Effector CD8-positive, alpha-beta T cell (primary cell): ENCODE measurements at regions not wholly inside any gene's neighbourhood (a gene's known extent, or its start where the extent isn't known, plus 50 kb on each side); places are given as distances from the start of the nearest gene placed in this dataset.

Source experiments
- DNase-seq: peaks from one replicate; lab custom pipeline; 2025; lab: John Stamatoyannopoulos, UW

DNA sequence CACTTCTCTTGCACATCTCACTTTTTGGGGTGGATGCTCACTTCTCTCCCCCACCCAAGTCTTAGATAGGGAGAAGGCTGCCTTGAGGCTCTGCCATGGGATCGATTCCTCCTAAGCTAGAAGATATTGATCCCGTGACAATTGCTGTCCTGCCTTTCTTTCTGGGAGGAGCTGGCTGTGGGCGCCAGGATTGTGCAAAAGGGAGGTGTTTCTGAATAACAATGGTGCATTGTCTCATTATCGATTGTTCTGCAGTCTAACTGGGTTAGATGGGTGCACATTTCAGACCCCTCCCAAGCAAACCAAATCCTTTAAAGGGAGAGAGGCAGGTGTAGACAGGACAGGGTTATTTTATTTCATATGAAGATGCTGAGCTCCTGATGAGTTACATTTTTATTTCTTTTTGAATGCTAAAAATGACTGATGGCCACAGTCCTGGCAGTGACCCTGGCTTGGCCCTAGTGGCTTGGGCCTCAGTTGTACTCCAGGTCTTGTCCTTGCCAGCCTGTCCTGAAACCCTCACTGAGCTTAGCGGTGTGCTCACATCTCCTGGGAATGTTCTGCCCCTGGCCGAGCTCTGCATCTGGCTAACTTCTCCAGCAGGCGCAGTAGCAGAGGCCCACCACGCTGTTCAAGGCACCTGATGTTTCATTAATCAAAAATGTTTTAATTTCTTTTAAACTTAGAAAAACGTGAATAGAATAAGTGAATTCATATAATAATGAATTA is 99.0 kb upstream of the KAZN start:
- DNase-seq: no peak

DNA sequence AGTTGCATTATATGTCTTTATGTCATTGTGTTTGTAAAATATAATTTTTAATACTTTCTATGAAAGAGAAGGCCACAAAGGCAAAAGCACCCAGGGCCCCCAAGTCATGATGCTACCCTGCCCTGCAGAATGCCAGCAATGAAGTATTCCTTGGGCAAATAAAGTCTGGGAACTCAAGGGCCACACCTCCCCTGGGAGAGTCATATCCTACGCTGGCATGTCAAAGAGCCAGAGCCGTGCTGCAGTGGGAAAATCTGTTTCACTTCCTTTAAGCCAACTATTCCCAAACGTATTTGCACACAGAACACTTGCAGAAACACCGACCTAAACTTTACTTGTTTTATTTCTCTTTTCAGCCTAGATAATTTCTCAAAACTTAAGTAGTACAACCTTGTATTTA is 98.4 kb upstream of the KAZN start:
- no peak for DNase-seq

DNA sequence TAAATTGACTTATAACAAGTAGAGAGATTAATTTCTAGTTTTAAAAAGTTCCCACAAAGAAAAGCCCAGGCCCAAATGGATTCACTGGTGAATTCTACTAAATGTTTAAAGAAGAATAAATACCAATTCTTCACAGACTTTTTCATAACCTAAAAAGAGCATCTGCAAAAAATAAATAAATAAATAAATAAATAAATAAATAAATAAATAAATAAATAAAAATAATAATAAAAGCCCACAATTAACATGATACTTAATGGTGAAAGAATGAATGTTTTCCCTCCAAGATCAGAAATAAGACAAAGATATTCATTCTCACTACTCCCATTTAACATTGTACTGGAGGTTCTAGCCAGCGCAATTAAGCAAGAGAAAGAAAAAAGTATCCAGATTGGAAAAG is 97.6 kb upstream of the KAZN start:
- no peak for DNase-seq

DNA sequence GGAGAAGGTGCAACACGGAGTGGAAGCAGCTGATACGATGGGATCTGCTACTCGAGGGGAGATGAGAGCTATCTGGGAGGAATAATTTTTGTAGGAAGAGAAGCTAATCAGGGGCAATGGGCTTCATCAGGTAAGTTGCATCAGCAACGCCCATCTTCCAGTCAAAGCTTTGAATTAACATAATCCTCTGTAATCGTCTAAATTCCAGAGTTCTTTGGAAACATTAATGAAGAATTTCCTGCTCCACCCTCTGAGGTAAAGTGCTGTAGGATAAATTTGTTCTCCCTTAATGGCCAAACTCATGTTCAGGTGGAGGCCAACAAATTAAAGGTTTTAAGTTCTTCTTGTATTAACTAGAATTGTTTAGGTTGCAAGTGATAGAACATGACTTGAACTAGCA is 94.0 kb upstream of the KAZN start:
- no peak for DNase-seq

DNA sequence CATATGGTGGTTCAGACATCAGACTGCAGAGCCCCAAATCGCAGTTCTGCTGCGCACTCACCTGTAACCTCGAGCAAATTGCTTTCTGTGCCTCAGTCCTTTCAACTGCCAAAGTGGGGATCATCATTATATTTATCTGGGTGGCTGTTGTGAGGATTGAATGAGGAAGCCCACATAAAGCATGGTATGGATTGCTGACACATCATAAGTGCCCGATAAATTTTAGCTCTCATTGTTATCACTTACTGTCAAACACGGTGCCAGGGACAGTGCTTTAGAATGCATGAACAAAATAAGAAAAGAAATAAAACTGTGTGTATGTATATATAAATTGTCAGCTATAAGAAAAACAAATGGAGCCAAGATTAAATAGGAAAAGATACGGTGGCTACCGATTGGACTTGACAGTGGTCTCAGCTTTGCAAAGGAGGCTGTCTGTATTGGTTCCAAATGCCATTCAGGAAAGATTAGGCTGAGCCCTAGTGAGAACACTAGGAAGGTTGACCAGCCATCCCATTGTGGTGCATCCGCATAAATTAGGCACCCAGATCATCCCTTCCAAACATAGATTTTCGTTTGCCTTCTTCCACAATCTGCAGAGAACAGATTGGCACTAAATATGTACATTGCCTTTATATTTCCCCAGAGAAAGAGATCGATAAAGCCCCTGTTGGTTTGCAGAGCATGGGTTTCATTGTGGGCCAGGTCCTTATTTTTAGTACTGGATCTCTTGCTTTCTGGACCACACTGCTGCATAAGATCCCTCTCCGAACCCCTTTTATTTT is 91.8 kb upstream of the KAZN start:
- no peak for DNase-seq

DNA sequence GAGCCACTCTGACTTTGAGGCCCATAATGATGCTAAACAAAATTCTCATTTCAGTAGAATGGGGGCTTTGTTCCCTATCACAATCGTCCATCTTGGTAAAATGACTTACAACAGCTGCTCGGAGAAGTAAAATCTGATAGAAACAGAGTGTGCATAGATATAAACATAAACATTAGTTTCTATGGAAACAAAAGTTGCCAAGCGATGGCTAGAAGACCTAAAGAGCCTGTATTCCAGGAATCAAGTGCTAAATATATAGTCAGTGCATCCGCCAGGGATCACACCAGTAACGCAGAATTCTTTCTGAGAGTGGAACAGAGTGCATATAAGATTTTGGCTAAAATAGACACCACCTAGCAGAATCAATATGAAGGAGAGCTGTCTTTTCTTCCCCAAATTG is 91.2 kb upstream of the KAZN start:
- DNase-seq: no peak

DNA sequence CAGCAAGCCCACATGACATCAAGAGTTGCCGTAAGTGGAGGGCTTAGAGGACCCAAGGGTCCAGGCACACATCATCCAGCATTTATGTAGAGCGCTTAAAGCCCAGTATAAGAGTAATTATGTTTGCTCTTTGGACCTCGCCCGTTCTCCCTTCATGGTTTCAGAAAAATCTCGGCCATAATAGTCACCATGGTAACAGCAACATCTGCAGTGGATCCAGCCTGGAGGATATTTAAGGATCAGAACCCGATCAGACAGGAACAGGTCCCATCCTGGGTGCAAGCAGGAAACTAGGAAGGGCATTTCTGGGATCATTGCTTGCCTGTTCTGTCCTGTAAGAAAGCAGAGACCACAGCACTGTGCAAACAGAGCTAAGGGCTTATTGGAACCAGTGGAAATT is 89.9 kb upstream of the KAZN start:
- DNase-seq: no peak

DNA sequence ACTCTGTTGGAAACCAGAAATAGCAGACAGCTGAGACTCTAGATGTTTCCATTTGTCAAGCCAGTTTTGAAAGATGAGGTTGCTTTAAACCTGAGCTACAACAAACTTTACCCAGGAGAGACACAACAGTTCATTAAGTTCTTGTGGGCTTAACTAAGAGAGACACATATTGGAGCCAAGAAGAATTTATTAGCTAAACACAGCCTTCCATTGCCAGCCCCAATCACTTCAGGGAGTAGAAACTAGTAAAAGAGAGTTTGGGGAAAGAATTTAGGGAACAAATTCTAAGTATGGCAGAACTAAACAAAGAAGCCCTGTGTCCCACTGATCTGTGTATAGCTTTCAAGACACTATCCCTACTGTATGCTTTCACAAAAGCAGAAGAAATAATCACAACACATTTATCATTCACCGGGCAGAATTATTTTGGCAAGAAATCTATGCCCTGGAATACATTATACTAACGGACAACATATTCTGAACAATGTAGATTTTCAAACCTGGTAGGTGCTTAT is 87.3 kb upstream of the KAZN start:
- no peak for DNase-seq

DNA sequence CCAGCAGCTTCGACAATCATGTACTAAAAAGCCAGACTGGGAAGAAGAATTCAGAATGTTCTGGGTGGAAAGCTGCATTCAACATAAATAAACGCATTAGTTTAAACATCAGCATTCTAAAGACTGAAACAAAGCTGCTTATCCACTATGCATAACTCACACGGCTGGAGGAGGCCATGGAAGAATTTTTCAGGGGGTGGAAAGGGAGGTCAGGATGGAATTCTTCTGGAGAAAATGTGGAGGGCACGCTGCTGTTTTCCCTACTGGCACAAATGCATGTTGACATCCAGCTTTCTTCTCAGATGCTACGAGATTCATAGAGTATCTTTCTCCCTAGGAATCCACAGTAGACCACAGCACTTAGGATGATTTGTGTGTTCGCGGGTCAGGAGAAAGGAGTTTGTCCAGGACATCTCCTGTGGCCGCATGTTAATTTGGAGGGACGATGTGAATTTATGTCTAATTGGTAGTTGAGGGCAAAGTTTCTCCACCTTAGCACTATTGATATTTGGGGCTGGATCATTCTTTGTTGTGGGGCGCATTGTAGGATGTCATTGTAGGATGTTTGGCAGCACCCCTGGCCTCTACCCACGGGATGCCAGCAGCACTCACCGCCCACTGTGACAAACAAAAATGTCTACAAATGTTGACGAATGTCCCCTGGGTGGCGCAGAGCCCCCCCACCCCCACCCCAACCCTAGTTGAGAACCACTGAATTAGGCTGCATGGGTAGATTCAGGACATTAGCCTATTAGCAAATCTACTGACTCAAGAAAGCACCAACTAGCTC is 86.5 kb upstream of the KAZN start:
- DNase-seq: no peak

DNA sequence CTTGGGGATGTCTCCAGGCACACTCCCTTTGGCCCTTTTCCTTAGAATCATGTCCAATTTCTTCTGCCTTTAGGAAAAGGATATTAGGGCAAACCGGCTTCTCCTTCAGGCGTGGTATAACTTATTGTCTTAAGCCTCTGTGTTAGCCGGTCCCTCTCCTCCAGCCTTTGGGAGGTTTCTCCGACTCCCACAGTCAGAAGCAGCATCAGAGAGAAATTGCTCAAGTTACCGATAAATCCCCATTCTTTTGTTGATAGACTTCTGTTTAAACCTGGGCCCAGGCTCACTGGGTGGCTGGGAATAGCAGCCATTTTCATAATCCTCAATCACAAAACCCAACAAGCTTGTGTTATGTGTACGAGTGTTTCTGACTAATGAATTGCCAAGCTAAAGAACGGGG is 85.4 kb upstream of the KAZN start:
- DNase-seq: no peak

DNA sequence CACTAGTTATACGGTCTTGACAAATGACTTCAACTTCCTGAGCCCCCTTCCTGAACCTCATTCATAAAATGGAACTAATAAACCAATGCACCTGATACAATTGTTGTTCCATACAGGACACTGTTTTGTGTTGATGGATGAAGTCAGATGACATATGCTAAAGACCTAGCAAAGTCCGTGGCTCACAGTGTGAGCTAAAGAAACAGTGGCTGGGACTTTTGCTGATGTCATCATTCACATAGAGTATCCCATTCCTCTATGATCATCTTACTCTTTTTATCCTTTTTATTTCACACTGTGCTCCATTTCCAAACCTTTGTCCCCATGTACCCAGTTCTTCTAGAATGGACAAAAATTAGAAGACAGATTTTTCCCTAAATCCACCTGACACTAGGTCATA is 83.7 kb upstream of the KAZN start:
- DNase-seq: no peak

DNA sequence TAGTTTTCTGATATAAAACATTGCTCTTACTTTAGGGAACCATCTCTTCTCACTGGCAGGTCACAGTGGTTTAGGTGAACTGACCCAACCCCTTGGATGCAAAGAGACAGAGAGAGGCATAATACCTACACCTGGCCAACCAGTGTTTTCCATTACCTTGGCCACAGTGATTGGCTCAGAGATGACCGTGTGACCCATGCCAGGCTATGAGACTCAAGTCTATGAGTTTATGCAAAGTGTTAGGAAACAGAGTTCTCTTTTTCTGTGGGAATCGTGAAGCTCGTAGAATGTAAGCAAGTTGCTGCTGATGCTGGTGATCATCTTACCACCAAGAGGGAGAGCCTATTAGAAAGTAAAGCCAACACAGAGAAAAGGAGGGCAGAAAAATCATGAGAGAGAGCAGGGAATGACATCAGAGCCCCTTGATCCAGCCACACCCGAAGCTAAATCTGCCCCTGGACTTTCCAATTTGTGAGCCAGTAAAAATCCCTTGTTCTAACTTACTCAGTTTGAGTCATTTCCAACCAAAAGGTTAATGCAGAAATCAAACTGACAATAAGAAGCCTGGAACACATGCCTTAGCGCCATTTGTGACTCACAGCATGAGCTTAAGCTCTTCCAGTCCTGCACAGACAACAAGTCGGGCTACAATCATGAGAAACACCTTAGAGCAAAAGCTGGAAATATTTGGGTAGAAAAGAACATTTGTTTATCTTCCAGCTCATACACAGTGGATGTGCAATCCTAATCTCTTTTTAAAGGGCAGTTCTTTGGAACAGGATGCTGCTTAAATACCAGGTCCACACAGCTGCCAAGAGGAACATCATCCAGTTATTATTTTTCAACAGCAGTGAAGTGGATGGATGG is 81.3 kb upstream of the KAZN start:
- no peak for DNase-seq

DNA sequence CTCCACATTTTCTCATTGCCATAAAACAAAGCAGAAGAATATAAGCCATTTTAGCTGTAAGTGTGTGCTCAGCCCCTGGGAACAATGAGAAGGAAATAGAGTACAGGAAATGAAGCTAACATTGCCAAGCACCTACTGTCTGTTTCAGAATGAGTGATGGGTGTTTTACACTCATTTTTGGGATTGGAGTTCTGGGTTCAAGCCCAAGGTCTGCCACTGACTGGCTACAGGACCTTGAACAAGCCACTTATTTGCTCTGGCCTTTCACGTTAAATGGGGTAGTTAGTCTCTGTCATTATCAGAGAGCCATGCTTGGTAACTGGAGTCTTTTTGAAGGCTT is 80.7 kb upstream of the KAZN start:
- no peak for DNase-seq

DNA sequence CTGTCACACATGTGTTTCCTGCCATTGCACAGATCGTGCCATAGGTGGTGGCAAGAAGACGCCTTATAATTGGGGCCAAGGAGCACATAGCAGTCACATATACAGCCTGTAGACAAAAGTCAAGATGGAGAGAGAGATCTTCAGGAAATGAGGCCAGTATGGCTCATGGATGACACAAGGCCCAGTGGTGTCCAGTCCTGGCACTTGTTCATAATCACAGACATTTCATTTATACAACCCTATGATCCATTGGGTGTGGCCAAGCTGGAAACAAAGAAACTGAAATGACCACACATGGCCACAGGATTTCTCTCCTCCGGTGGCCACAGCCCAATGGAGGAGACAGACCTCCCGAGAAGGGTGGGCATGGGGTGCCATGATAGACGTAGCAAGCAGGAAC is 78.5 kb upstream of the KAZN start:
- DNase-seq: no peak

DNA sequence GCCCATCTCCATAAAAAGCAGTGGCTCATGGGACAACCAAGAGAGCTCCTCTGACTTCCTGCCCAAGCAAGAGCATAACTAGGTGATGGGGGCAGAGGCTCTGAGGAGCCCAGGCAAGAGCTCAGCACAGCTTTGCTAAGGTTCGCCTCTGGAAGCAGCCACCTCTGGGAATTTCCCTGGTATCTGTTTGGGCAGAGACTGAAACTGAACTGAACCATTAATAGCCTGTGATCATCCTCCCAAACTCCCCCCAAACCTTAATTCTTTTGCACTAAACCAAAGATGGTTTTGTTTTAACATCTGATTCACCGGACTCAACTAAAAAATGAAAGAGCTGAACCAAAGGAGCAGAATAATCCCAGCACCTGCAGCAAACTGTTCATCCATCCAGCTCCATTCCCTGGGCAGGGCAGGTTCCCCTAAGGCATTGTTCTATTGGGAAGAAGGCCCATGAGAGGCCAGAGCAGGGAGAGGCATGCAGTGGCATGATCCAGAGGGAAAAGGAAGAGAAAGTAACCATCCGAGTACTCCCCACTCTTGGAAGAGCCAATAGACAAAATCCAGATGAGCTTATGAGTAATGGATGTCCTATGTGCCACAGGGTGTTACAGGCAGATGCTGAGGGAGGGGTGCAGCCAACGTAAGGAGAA is 77.8 kb upstream of the KAZN start:
- no peak for DNase-seq

DNA sequence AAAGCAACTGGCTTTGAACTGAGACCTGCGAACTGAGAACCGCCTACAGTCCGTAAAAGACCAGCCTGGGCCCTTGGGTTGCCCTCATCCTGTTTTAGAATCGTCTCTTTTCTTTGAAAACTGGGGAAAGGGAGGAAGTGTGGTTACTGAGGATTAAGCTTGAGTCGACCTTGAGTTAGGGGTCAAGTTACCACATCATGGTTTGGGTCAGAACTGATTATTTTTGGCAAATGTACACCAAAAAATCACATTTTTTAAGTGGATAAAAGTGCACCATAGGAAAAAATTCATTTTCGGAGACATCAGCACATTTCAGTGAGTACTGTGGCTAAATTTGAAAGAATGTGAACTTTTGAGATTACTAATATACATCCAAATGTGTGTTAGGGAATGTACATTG is 76.9 kb upstream of the KAZN start:
- DNase-seq: no peak

DNA sequence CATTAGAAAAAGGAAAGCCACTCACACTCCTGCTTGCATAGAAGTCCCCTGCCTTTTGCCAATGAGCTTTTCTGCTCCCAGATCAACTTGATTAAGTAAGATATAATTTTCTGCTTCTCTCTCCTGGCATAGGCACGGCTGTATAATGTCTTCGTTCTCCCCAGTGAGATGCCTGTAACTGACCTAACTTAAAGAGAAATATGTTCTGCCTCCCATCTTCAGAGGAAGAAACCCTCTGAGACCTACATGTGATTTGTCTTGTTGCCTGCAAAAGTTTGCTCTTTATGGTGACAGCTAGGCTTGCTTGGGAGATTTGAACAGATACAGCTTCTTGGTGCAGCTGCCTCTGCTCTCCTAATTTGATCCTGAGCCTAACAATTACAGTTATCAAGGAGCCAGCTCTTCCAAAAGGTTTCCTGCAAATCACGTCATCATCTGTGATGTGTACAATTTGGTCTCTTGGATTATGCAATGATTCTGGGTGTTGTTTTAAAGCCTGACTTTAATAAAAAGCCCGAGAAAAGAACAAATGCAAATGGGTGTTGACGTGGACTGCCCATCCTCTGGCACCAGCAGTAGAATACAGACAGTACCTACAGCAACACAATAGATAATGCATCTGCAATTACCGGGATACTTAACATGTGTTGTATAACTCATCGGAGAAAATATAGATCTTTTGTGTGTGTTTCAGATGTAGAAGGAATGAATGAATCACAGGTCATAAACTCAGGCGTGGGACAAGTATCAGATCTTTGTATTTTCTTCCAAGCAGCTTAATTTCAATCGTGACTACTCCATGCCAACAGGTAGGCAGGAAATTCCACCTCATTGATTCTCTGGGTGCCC is 76.2 kb upstream of the KAZN start:
- no peak for DNase-seq

DNA sequence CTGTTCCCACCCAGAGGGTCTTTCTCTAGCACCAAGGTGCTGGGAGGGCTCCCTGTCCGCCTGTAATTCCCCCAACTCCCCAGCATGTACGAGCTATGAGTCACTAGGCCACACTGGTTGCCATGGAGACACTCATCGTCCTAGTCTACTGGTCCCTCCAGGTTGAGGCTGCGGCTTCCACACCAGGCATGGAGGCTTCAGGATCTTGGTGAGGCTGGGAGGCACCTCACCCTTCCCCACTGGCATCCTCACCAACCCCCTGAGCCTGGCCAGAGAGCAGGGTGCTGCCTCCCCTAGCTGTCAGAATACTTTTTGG is 75.6 kb upstream of the KAZN start:
- no peak for DNase-seq

DNA sequence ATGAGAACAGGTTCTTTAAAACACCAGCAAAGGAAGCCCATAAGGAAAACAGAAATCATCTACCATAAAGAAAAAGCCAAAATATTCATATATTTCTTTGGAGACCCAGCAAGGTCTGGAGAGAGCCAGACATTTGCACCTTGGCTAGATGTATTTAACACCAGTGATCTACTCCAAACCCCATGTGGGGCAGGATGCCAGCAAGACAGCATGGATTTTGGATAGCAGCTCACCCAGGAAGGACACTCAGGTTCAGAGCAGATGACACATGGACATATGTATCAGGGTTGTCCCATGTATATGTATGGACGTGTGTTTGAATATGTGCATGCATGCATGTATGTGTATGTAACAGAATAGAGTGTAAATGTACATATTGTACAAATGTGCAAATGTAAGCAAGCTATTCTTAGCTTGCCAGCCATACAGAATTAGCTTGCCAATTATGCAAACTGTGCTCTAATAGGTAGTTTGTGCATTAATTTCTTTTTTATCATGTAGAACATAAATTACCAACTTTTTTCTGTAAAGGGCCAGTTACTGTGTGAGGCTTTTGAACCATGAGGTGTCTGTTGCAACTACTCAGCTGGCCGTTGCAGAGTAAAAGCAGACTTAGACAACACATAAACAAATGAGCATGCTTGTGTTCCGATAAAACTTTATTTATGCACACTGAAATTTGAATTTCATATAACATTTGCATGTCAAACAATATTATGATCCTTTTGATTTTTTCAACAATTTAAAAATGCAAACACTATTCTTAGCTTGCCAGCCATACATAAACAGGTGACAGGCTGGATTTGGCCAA is 73.5 kb upstream of the KAZN start:
- DNase-seq: no peak

DNA sequence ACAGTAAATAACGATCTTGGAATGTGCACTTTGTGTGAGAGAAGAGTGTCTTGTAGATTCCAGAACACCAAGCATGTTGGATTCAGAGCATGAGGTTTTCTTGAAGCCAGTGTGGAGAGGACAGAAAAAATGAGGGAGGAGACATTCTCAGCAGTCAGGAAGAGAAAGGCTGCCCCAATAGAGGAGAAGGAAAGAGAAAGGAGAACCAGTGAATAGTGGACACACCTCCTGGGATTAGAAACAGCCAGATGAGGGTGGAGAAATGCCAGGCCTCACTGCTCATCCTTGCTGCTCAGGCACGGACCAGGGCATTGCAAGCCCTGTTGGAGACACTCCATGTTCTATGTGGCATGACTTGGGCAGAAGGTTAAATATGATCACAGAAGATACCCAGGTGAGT is 69.0 kb upstream of the KAZN start:
- DNase-seq: no peak
